Fibroblast of the conjunctiva (primary cell): ENCODE measurements at regions not wholly inside any gene's neighbourhood (a gene's known extent, or its start where the extent isn't known, plus 50 kb on each side); places are given as distances from the start of the nearest gene placed in this dataset.
"Not testable (repeated sequence)": the region's sequence is repeated elsewhere in the genome, so short reads cannot be mapped to it uniquely, and the experiment has no call there.

Source experiments
- DNase-seq: peaks from one replicate; pipeline ENCODE4 v3.0.0-alpha.2; 2010; ENCODE audit warnings: low read depth

DNA sequence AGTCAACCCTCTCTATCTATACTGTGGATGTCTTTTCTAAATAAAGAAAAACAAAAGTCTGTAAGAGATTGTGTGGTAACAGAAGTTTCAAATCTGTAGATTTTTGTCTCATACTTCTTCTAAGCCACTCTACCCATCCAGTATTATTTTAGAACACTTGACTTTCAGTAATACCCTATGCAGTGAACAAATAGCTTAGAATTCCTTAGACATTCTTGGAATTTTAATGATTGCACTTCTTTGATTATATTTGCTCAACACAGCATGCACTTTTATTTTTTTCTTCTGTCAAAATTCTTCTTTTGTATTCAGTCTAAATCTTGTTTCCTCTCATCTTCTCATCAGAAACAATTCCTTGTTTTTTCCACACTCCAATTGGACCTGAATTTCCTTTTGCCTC is 1080.2 kb downstream of the SUCLG1 start:
- no peak for DNase-seq

DNA sequence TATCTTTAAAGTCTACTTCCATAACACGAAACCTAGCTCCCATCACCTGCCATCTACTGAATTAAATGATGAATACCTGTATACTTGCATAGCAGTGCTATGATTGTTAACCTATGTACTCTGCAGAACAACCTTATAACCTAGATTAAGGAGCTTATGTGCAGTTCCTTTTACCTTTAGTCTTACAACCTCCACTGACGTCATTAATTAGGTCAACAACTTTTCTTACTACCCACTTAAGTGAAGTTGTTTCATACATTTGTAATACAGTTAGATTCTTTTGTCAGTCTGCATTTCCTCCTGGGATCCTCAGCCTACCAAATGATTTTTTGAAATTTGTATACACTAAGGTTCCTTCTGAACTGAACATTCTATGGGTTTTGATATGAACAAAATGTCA is 1082.3 kb downstream of the SUCLG1 start:
- no peak for DNase-seq

DNA sequence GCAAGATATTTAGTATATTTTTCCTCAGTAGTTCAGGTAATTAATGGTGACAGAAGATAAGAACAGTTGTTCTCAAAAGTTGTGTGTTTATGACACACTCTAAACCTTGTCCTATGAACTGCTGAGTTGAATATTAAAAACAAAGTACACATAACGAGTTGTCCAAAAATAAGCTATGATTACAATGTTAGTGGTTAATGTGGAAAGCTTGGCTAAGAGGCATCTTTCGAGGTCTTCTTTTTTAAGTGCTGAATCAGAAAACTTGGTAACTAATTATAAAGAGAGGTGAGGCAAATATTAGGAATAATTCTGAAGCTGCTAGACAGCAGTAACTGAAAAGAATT is 1088.7 kb downstream of the SUCLG1 start:
- DNase-seq = no peak

DNA sequence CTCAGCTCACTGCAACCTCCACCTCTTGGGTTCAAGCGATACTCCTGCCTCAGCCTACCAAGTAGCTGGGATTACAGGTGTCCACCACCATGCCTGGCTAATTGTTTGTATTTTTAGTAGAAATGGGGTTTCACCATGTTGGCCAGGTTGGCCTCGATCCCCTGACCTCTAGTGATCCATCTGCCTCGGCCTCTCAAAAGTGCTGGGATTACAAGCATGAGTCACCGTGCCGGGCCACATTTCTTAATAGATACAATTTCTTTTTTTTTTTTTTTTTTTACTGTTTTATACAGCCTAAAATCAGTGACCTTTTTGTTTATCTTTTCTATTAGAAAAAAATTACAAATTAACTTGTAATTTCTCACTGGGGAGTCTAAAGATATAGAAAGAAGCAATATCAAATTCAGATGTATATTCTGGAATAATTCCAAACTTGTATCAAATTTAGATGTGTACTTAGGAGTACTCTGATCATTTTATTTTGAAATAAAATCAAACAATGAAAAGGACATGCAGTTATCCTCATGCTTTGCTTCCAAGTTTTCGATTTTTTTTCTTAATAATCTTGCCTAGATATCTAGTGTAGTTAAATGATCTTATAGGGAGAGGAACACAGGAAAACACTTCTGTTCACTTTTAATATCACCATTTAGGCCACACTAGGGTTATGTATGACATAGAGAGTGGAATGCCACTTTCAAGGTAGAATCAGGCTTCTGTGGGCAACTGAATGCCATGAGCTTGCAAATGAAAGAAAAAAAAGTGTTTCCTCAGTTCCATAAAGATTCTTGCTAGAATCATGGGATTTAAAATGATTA is 1089.3 kb downstream of the SUCLG1 start:
- no peak for DNase-seq

DNA sequence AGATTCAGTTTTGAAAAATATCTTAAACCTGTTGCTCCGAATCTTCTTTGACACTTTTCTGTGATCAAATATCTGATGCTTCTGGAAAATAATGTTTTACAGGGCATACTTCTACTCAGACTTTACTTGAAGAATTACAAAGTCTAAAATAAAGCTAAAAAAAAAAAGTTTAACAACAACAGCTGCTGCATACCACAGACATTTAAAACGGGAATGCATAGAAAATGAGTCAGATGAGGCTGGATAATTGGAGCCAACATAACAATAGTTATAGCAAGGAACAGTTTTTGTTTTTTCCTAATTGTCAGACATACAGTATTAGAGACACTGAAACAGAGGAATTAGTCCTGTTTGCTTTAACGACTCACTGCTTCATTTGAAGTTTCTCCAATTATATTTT is 1090.2 kb downstream of the SUCLG1 start:
- no peak for DNase-seq

DNA sequence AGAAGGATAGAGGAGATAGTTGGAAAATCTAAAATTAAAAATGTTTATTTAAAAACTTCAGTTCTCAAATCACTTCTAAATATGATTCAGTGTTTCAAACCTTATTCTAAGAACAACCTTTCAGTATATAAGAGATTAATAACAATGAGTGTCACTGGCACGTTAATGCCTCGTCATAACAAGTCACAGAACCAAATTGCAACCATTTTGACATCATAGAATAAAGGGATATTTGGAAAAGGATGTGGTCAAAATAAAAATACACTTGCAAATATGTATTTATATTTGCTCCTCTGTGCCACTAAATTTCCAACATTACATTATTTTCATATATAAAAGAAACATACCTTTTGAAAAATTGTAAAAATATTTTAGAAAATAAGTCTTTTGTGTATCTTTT is 1090.6 kb downstream of the SUCLG1 start:
- DNase-seq = no peak

- DNase-seq = no peak
These were observed 1093.6 kb downstream of the SUCLG1 start for GRCh38 chr2:83365476-83365875.

DNA sequence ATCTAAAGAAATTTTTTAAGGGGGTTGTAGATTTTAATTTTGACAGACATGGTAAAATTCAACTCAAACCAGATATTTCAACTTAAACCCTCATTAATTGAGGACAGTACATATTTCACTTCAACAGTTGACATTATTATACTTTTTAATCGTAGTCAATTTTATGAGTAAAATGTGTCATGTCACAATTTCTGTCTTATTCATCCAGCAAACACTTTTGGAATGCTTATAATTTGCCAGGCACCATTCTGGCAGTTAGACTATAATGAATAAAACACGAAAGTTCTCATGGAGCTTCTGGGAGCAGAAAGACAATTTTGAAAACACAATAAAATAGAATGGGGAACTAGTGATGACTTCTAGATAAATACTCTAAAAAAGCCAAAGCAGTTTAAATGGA is 1094.8 kb downstream of the SUCLG1 start:
- no peak for DNase-seq

DNA sequence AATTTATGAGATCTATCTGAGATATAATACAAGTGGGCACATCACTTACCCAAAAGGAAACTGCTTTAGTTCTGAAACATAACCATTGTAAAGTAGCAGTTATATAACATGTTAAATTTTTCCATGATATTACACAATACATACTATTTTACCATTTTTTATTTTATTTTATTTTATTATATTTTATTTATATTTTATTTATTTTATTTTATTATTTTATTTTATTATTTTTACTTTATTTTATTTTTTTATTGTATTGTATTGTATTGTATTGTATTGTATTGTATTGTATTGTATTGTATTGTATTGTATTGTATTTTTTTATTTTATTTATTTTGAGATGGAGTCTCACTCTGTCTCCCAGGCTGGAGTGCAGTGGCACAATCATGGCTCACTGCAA is 1095.9 kb downstream of the SUCLG1 start:
- not testable (repeated sequence) for DNase-seq

GRCh38 chr2:83359336-83359735 is 1099.7 kb downstream of the SUCLG1 start:
- DNase-seq = no peak

DNA sequence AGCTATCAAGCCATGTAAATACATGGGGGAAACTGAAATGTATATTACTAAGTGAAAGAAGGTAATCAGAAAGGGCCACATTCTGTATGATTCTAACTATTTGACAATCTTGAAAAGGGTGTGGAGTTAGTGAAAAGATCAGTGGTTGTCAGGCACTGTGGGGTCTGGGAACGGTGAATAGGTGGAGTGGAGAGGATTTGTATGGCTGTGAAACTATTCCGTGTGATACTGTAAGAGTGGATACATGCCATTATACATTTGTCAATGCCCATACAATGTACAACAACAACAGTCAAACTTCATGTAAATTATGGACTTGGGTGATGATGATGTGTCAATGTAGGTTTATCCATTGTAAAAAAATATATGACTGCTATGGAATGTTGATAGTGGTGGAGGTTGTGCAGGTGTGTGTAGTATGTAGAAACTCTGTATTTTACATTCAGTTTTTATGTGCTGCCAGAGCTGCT is 1116.2 kb downstream of the SUCLG1 start:
- DNase-seq = no peak

GRCh38 chr2:83340424-83340823 is 1118.7 kb downstream of the SUCLG1 start:
- DNase-seq = no peak

GRCh38 chr2:83339942-83340341 is 1119.1 kb downstream of the SUCLG1 start:
- DNase-seq = not testable (repeated sequence)

GRCh38 chr2:83331810-83332209 is 1127.3 kb downstream of the SUCLG1 start:
- DNase-seq = no peak

DNA sequence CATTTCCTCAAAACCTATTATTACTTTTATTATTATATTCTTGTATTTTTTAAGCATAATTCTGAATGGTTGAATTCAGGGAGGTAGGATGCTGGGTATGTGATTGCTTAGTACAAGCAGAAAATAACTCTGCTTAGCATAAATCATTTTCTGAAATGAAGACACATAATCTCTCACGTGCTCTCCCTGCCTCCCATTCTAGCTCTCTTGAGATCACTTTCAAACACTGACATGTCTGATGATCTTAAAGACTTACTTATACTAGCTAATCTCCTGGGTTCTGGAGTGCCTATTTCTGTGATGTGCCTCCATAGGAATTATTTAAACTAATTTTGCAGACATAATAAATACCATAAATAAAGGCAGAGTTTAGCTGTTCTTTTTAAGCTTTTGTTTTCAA is 1136.0 kb downstream of the SUCLG1 start:
- no peak for DNase-seq

GRCh38 chr2:83320053-83320452 is 1139.0 kb downstream of the SUCLG1 start:
- no peak for DNase-seq

GRCh38 chr2:83305758-83306378 is 1153.2 kb downstream of the SUCLG1 start:
- no peak for DNase-seq

DNA sequence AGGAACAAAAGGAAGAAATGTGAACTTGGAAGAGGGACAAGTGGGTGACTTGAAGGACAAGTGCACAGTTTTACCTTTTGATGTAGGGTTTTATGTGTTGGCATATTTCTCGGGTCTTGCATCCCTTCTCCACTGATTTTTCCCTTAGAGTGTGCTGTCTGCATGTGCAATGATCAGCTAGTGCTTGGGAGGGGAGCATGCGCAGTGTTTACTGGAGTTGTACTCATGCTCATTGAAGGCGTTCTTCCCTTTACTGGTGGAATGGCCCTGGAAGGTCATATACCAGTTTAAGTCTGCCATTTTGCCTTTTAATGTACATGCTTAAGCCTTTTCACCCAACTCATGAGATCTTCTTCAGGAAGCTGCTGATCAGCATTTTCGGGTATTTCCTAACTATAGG is 1168.0 kb downstream of the SUCLG1 start:
- DNase-seq = no peak

DNA sequence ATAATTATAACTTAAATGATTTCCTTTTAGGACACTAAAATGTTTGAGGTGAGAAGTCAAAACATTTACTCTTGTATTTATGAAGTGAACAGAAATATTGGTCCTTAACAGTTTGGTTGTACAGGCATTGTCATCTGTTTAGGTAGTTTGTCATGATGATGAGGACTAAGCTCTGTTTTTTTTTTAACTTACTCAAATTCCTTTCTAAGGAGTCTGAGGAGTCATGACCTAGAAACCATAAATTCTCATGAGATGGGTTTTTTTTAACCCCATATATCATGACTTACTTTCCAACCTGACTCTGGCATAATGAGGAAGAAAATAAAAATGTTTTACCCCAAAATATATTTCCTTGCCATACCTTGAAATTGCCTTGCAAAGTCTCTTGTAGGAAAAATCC is 1176.2 kb downstream of the SUCLG1 start:
- no peak for DNase-seq

GRCh38 chr2:83282043-83282795 is 1176.9 kb downstream of the SUCLG1 start:
- no peak for DNase-seq

GRCh38 chr2:83280391-83280790 is 1178.7 kb downstream of the SUCLG1 start:
- DNase-seq = no peak

- no peak for DNase-seq
These were observed 1185.8 kb downstream of the SUCLG1 start for GRCh38 chr2:83273322-83273721.

DNA sequence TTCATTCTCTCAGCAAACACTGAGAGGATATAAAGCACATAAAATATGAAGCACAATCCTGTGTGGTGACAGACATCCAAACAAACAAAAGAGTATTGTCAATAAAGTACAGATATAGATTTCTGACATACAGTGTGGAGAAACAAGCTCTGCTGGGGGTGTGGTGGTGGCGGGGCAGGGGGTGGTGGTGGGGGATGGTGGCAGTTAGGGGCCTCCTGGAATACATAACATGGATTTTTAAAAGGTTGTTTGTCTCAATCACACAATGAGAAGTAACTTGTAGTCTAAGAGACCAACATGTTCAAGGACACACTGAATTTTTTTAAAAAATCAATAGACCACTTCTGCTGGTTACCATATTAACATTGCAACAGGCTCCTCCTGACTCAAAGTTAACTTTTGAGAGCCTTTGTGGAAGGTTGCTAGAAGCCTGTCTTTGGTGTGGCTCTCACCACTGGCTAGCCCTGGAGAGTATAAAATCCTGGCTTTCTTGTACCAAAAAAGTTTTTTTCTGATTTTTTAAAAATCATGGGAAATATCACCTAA is 1197.4 kb downstream of the SUCLG1 start:
- no peak for DNase-seq
